ENCODE measurements at regions not wholly inside any gene's neighbourhood (a gene's known extent, or its start where the extent isn't known, plus 50 kb on each side); places are given as distances from the start of the nearest gene placed in this dataset.

DNA sequence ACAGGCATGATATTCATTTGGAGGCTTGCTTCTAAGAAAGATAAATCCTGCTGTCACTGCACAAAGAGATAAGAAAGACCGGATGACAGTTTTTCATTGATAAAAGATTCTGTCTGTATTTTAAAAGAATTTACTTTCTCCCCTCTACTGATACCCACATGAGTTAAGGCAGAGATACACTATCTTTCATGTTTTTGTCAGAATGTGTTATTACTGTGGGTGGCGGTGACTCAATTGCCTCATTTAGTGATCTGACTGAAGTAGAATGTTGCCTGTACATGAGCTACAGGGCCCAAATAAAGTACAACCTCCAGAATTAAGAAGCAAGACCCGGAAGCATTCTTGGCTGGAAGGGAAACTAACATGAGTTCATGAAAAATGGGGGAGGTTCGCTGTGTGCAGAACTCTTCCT, 480.0 kb downstream of the SLC4A3 start:
- no peaks in the 10 kb centered on the region for H3K27me3 Mint-ChIP-seq
- no peak overlapping the region for H3K4me3 Mint-ChIP-seq
- H3K9me3 Mint-ChIP-seq: no peaks in the 10 kb centered on the region
- no peak overlapping the region for H3K27ac Mint-ChIP-seq
- H3K4me1 Mint-ChIP-seq (ENCODE audit: low read depth): no peaks in the 10 kb centered on the region
- no peaks in the 10 kb centered on the region for H3K36me3 Mint-ChIP-seq (ENCODE audit: low read depth)
- no peak for DNase-seq

- H3K36me3 Mint-ChIP-seq (ENCODE audit: low read depth): no peaks in the 10 kb centered on the region
- no peak overlapping the region for H3K4me3 Mint-ChIP-seq
- DNase-seq: no peak
- H3K27ac Mint-ChIP-seq: no peak overlapping the region
- peaks cover 17% of the 10 kb centered on the region for H3K9me3 Mint-ChIP-seq
- no peaks in the 10 kb centered on the region for H3K27me3 Mint-ChIP-seq
- H3K4me1 Mint-ChIP-seq (ENCODE audit: low read depth): no peaks in the 10 kb centered on the region
Measured at GRCh38 chr2:220114443-220114842, 487.0 kb downstream of the SLC4A3 start.

- H3K36me3 Mint-ChIP-seq (ENCODE audit: low read depth): no peaks in the 10 kb centered on the region
Measured at GRCh38 chr2:220117025-220117424, 489.6 kb downstream of the SLC4A3 start.

GRCh38 chr2:220120041-220120440, 492.6 kb downstream of the SLC4A3 start:
- H3K27ac Mint-ChIP-seq: no peak overlapping the region
- H3K9me3 Mint-ChIP-seq: peaks cover 9% of the 10 kb centered on the region
- H3K4me1 Mint-ChIP-seq (ENCODE audit: low read depth): no peaks in the 10 kb centered on the region
- DNase-seq: no peak
- H3K4me3 Mint-ChIP-seq: no peak overlapping the region
- H3K36me3 Mint-ChIP-seq (ENCODE audit: low read depth): no peaks in the 10 kb centered on the region
- no peaks in the 10 kb centered on the region for H3K27me3 Mint-ChIP-seq

More at GRCh38 chr2:220117025-220117424, 489.6 kb downstream of the SLC4A3 start:
- no peaks in the 10 kb centered on the region for H3K27me3 Mint-ChIP-seq
- H3K9me3 Mint-ChIP-seq: peaks cover 17% of the 10 kb centered on the region
- no peaks in the 10 kb centered on the region for H3K4me1 Mint-ChIP-seq (ENCODE audit: low read depth)
- H3K27ac Mint-ChIP-seq: no peak overlapping the region
- DNase-seq: no peak
- H3K4me3 Mint-ChIP-seq: no peak overlapping the region

GRCh38 chr2:220123751-220124150, 496.3 kb downstream of the SLC4A3 start:
- no peak overlapping the region for H3K4me3 Mint-ChIP-seq
- no peak overlapping the region for H3K27ac Mint-ChIP-seq
- no peak for DNase-seq
- H3K4me1 Mint-ChIP-seq (ENCODE audit: low read depth): no peaks in the 10 kb centered on the region
- no peaks in the 10 kb centered on the region for H3K36me3 Mint-ChIP-seq (ENCODE audit: low read depth)
- no peaks in the 10 kb centered on the region for H3K27me3 Mint-ChIP-seq
- no peaks in the 10 kb centered on the region for H3K9me3 Mint-ChIP-seq

- Mint-ChIP-seq H3K4me1 (ENCODE audit: low read depth) (no peaks in the 10 kb centered on the region), H3K36me3 (ENCODE audit: low read depth) (no peaks in the 10 kb centered on the region), H3K9me3 (no peaks in the 10 kb centered on the region), H3K4me3 (no peak overlapping the region), H3K27me3 (no peaks in the 10 kb centered on the region), H3K27ac (no peak overlapping the region)
- DNase-seq: no peak
Measured at GRCh38 chr2:220125551-220125950, 498.1 kb downstream of the SLC4A3 start.

GRCh38 chr2:220127311-220127710, 499.9 kb downstream of the SLC4A3 start:
- Mint-ChIP-seq H3K27ac (no peak overlapping the region), H3K36me3 (ENCODE audit: low read depth) (no peaks in the 10 kb centered on the region), H3K4me1 (ENCODE audit: low read depth) (no peaks in the 10 kb centered on the region), H3K9me3 (no peaks in the 10 kb centered on the region), H3K4me3 (no peak overlapping the region), H3K27me3 (no peaks in the 10 kb centered on the region)
- DNase-seq: no peak

DNA sequence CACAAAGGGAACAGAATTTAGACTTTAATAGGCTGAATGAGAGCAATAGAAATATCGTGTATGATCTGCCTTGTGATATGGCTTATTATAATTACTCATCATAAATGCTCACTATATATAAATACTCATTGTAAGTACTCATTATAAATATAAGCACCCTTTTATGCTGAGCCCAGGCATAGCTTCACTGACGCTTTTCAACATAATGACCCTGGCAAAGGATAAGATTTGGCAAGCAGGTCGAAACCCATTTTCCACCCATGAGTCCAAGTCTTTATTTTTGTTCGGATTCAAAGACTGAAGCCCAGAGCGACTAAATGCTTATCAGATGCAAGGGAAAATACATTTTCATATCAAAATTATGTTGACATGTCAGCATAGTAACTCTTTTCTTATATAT, 500.4 kb downstream of the SLC4A3 start:
- H3K36me3 Mint-ChIP-seq (ENCODE audit: low read depth): no peaks in the 10 kb centered on the region
- no peak overlapping the region for H3K27ac Mint-ChIP-seq
- H3K27me3 Mint-ChIP-seq: no peaks in the 10 kb centered on the region
- H3K4me3 Mint-ChIP-seq: no peak overlapping the region
- DNase-seq: no peak
- no peaks in the 10 kb centered on the region for H3K9me3 Mint-ChIP-seq
- no peaks in the 10 kb centered on the region for H3K4me1 Mint-ChIP-seq (ENCODE audit: low read depth)

DNA sequence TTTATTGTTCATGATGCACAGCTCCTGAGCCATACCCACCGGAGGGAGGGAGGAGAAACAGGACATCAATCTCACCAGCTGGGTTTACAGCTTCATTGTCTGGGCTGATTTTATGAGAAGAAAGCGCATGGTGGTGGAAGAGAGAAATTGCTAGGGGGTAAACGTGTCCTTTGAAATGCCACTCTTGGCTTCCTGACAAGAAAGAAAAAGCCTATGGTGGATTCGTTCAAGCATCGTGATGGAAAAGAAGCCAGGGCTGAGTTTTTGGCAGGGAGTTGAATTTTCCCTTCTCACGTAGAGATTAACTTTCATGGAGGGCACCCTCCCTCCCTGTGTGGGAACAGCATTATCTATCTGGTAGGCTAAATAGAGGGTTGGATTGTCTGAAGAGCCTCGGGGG, 502.0 kb downstream of the SLC4A3 start:
- Mint-ChIP-seq H3K4me1 (ENCODE audit: low read depth) (no peaks in the 10 kb centered on the region), H3K9me3 (no peaks in the 10 kb centered on the region), H3K4me3 (no peak overlapping the region), H3K36me3 (ENCODE audit: low read depth) (no peaks in the 10 kb centered on the region), H3K27me3 (no peaks in the 10 kb centered on the region), H3K27ac (no peak overlapping the region)
- no peak for DNase-seq

- no peaks in the 10 kb centered on the region for H3K9me3 Mint-ChIP-seq
- no peaks in the 10 kb centered on the region for H3K36me3 Mint-ChIP-seq (ENCODE audit: low read depth)
- no peak overlapping the region for H3K4me3 Mint-ChIP-seq
- H3K27ac Mint-ChIP-seq: no peak overlapping the region
- no peak for DNase-seq
- H3K27me3 Mint-ChIP-seq: no peaks in the 10 kb centered on the region
- no peaks in the 10 kb centered on the region for H3K4me1 Mint-ChIP-seq (ENCODE audit: low read depth)
Measured at GRCh38 chr2:220134756-220135534, 507.5 kb downstream of the SLC4A3 start.

DNA sequence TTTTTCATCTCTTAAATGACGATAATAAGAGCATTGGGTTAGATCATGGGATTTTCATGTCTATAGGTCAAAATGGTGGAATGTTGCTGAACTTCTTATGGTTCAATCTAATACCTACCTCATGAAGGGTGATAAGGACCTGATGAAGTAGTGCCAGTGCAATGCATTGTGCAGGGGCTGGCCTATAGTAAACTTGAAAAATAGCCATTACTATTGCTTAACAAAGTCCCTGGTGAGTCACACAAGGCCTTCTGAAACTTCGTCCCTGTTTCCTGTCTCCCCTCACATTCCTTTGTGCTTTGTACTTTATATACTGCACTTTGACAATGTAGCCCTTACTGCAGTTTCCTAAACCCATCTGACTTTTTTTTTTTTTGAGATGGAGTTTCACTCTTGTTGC, 515.9 kb downstream of the SLC4A3 start:
- Mint-ChIP-seq H3K4me1 (ENCODE audit: low read depth) (no peaks in the 10 kb centered on the region), H3K27me3 (peaks cover 3% of the 10 kb centered on the region), H3K36me3 (ENCODE audit: low read depth) (no peaks in the 10 kb centered on the region), H3K4me3 (no peak overlapping the region), H3K27ac (no peak overlapping the region), H3K9me3 (no peaks in the 10 kb centered on the region)
- DNase-seq: no peak

GRCh38 chr2:220144411-220144810, 517.0 kb downstream of the SLC4A3 start:
- Mint-ChIP-seq H3K4me1 (ENCODE audit: low read depth) (no peaks in the 10 kb centered on the region), H3K9me3 (no peaks in the 10 kb centered on the region), H3K36me3 (ENCODE audit: low read depth) (no peaks in the 10 kb centered on the region), H3K27ac (no peak overlapping the region), H3K4me3 (no peak overlapping the region), H3K27me3 (peaks cover 3% of the 10 kb centered on the region)
- no peak for DNase-seq

DNA sequence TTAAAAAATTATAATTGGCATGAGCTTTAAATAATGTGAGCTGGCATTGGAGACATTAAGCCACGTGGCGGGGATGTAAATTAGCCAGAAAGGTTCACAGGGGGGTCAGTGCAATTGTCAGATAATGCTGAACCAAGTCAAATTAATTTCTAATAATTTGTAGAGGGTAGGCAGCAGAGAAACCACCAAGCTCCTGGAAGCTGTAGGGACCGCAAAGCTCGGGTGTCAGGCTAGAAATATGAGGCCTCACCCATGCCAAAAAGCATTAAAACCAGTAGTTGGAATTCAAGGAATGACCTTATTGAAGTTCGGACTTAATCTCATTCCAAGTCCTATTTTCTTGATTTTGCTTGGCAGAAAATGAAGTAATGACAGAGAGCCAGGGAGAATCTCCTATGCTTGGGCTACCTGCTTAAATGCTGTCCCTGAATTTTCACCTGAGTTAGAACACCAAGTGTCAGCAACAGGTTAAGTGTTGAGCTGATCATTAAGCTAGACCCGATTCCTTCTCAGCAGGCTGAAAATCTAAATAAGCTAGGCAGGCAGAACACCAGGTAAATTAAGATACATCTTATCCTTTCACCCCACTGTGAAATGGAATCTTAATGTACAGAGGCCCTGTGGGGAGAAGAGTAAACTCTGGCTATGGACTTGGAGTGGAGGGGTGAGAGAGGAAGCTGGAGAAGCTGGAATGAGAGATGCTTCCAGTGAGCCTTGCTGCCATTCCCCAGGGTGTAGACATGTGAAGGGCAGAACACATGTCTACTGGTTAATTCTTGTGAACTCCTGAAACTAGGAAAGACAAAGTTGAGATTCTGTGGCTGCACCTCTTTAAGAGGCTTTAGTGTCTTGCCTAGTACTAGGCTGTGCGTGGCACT, 520.0 kb downstream of the SLC4A3 start:
- H3K4me3 Mint-ChIP-seq: no peak overlapping the region
- no peak overlapping the region for H3K27ac Mint-ChIP-seq
- no peak for DNase-seq
- no peaks in the 10 kb centered on the region for H3K36me3 Mint-ChIP-seq (ENCODE audit: low read depth)
- H3K9me3 Mint-ChIP-seq: no peaks in the 10 kb centered on the region
- H3K4me1 Mint-ChIP-seq (ENCODE audit: low read depth): no peaks in the 10 kb centered on the region
- H3K27me3 Mint-ChIP-seq: peaks cover 3% of the 10 kb centered on the region

GRCh38 chr2:220148471-220149248, 521.2 kb downstream of the SLC4A3 start:
- Mint-ChIP-seq H3K4me3 (no peak overlapping the region), H3K27ac (no peak overlapping the region), H3K36me3 (ENCODE audit: low read depth) (no peaks in the 10 kb centered on the region), H3K9me3 (no peaks in the 10 kb centered on the region), H3K27me3 (peaks cover 3% of the 10 kb centered on the region), H3K4me1 (ENCODE audit: low read depth) (no peaks in the 10 kb centered on the region)
- DNase-seq: no peak

Data from activated T-cell treated with anti-CD3 and anti-CD28 coated beads, Interleukin-2, amount 50 U/mL, for 24 hours (primary cell).